ENCODE measurements at regions not wholly inside any gene's neighbourhood (a gene's known extent, or its start where the extent isn't known, plus 50 kb on each side); places are given as distances from the start of the nearest gene placed in this dataset.
"Not testable (repeated sequence)": the region's sequence is repeated elsewhere in the genome, so short reads cannot be mapped to it uniquely, and the experiment has no call there.

DNA sequence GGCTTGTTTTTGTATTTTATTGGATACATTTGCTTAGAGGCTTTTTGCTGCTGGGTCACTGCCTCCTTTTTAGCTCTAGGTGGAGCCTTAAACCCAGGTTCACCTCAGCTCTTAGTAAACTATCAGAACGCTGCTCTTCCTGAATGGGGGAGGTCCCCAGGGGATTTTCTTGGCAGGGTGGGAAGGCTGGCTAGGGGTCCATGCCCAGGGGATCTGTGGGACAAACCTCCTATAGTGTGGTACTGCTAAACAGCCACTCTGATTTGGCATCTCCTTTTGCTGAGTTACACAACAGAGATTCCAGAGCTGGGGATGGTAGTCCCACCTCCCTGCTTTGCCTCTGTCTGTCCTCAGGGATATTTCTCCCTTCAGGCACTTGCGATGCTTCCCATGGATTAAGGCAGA lies 204.9 kb downstream of the ZIC5 start:
- DNase-seq, result no peak

DNA sequence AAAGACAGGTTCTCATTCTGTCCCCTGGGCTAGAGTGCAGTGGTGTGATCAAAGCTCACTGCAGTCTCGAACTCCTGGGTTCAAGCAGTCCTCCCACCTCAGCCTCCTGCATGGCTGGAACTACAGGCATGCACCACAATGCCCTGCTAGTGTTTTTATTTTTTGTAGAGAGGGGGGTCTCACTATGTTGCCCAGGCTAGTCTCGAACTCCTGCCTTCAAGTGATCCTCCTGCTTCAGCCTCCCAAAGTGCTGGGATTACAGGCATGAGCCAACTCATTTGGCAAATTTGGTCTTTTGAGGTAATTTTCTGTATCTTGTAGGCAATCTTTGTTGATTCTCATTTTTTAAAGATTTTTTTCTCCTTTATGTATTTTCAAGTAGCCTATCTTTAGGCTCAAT lies 205.7 kb downstream of the ZIC5 start:
- no peak for DNase-seq

DNA sequence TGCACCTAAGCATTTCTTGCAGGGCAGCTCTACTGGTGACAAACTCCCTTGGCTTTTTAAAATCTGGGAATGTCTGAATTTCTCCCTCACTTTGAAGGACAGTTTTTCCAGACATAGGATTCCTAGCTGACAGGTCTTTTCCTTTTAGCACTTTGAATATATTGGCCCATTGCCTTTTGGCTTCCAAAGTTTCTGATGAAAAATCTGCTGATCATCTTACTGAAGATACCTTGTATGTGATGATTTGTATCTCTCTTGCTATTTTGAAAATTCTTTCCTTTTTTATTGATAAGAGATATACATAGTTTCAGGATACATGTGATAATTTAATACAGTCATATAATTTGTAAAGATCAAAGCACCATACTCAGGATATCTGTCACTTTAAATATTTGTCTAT lies 211.1 kb downstream of the ZIC5 start:
- no peak for DNase-seq

DNA sequence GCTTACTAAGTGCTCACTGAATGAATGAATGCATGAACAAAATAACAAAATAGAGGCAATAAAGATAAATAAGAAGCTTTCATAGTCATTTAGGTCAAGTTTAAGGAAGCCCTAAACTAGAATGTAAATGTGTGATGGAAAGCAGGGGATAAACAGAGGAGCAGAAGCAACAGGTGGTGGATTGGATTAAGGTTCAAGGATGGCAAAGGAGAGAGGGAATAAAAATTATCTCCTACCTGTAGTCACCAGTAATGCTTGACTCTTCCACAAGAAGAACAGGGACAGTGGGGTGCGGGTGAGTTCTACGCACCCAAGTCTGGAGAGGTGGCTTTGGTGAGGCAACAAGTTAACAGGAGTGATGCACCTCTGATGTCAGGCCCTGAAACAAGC lies 212.4 kb downstream of the ZIC5 start:
- no peak for DNase-seq

DNA sequence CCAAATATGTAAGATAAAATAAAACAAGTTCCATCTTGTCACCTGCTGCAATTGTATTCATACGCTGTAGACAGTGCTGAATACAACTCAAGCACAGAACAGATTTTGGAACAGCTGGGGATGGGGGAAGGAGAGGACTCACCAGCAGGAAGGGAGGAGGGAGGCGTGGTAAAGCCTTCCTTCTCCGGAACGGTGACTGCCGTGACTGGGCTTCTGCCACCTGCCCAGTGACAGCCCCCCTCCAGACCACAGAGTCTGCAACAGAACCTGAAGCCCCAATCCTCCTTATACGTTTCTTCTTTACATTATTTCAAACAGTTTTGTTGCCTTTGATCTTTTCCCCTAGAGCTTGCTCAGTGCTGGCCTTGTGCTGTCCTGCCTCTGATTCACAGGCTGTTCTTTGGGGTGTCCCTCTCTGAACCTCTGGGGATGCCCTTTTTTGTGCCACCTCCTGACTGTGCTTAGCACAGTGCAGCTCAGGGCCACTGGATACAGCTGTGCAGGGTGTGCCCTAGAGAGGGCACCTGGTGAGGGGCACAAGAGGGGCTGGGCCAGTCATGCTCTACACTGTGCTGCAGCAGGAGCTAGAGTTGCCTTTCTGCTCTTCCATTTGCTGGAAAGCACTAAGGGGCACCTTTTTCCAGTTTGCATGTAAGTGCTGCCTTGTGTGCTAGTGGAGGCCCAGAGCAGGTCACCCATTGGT lies 213.0 kb downstream of the ZIC5 start:
- DNase-seq, result no peak

DNA sequence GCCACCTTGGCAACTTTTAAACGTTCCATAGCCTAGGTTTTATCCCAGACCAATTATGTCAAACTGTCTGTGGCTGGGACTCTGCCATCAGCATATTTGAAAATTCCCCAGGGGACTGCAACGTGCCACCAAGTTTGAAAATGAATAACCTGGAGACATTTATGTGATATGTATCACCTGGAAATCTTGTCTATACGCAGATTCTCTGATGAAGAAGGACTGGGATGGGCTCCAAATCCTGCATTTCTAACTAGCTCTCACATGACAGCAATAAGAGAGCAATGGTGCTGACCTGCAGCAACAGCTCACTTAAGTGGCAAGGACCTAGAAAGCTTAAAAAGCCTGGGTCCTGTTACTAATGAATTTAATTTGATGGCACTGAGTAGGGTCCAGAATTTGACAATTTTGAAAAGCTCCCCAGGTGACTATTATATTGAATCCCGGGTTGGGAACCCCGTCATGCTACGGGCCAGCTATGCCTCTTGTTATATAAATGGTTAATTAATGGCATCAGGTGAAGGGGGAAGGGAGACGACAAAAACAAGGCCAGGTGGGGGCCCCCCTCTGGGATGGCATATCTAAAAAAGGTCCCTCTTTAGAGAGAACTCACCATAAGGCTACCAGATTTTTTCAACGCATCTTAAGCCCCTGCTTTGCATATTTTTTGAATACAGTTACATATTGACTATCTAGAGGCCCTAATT lies 213.7 kb downstream of the ZIC5 start:
- no peak for DNase-seq

DNA sequence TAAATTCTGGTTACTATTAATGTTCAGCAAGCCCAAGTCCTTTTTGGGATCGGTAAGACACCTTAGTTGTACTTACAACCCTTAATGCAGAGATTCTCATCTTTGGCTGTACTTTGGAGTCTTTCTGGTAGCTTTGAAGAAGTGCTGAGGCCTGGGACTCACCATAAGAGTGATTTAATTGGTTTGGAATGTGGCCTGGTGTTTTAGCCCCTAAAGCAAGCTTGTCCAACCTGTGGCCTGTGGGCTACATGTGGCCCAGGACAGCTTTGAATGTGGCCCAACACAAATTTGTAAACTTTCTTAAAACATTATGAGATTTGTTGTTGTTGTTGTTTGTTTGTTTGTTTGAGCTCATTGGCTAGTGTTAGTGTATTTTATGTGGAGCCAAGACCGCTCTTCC lies 215.3 kb downstream of the ZIC5 start:
- DNase-seq, result no peak

DNA sequence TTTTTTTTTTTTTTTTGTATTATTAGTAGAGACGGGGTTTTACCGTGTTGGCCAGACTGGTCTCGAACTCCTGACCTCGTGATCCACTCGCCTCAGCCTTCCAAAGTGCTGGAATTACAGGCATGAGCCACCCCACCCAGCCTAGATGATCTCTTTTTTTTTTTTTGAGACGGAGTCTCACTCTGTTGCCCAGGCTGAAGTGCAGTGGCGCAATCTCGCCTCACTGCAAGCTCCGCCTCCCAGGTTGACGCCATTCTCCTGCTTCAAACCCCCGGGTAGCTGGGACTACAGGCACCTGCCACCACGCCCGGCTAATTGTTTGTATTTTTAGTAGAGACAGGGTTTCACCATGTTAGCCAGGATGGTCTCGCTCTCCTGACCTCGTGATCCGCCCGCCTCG lies 216.8 kb downstream of the ZIC5 start:
- DNase-seq, result not testable (repeated sequence)

DNA sequence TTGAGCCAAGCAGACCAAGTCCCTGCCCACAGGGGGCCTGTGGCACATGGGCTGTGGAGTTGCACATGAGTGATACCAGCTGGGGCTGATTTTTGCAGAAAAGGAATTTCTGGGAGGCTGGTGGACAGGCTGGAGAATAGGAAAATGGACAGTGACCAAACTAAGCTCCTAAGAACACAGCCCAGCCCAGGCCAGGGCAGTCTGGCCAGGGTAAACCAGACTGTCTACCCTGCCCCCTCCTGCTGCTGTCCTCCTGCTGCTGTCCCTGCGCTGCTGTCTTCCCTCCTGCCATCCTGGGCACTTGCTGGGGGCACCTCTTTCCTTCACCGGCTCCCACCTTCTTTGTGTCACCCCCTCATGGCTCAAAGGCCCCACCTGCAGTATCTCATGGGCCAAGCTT lies 219.2 kb downstream of the ZIC5 start:
- no peak for DNase-seq

DNA sequence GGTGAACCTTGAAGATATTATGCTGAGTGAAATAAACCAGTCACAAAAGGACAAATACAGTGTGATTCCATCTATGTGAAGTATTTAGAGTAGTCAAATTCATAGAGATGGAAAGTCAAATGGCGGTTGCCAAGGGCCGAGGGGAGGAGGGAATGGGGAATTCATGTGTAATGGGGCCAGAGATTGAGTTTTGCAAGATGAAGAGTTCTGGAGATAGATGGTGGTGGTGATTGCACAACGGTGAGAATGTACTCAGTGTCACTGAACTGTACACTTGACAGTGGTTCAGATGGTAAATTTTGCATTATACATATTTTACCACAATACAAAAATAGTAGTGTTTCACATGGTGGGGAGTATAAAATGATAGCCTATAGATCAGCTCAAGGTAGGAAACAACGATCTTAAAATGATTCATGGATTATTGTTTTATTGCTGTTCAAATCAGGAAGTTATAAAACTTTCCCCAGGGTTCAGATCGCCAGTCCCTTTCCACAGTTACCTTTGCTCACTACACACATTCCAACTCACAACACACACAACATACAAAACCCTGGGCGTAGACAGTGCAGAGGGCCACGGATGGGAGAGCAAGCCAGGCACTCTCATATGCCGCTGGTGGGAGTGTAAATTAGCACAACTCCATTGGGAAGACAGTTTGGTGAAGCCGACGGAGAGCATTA lies 219.9 kb downstream of the ZIC5 start:
- DNase-seq, result no peak

DNA sequence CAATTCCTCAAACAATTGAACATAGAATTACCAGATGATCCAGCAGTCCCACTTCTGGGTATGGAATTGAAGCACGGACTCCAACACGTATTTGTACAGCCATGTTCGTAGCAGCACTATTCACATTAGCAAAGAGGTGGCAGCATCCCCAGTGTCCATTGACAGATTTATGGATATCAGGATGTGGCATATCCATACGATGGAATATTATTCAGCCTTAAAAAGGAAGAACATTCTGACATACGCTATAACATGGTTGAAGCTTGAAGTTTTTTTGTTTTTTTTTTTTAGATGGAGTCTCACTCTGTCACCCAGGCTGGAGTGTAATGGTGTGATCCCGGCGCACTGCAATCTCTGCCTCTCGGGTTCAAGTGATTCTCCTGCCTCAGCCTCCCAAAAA lies 220.6 kb downstream of the ZIC5 start:
- DNase-seq, result no peak

DNA sequence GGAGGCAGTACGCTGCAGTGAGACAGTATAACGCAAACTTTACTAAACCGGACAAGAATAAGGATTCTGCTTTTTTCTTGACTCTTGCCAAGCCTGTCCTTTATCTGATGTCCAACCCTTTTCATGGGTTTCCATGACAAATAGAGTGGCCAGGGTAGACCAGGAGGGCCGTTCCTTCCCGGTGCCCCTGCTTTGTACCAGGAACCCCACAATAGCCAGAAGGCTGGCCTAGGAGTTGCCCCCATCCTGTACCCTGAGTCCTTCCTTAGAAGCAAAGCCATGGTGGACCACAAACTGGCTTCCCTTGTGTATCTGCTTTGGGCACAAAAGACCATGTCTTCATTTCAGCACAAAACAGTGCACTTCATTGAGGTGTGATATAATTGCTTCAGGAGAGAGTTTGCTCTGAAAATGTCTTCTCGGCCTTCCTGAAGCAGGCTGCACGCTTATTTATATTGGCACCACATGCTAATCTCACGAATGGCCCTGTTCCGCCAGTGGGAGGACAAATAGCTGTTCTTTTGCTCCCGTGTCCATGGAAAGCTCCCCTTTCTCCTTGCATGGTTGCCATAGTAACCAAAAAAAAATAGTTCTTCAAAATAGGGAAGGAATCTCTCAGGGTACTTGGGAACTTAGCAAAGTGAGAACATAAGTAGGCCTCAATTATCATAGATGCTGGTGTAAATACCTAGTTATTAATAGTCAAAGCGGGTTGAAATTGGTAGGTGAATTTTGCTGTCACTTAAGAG lies 222.1 kb downstream of the ZIC5 start:
- DNase-seq, result no peak

DNA sequence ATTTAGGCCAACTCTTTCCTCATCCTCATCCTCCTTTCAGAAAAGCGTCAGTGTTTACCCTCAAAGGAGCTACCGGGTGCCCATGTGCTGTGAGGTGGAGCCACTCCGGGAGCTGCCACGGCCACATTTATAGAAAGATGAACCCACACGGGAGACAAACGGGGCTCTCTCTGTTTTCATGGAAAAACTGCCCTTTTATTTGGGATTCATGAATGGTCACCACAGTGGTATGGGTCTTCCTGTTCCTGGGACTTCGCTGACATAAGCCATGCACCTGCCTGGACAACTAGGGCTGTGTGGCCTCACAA lies 224.2 kb downstream of the ZIC5 start:
- no peak for DNase-seq

DNA sequence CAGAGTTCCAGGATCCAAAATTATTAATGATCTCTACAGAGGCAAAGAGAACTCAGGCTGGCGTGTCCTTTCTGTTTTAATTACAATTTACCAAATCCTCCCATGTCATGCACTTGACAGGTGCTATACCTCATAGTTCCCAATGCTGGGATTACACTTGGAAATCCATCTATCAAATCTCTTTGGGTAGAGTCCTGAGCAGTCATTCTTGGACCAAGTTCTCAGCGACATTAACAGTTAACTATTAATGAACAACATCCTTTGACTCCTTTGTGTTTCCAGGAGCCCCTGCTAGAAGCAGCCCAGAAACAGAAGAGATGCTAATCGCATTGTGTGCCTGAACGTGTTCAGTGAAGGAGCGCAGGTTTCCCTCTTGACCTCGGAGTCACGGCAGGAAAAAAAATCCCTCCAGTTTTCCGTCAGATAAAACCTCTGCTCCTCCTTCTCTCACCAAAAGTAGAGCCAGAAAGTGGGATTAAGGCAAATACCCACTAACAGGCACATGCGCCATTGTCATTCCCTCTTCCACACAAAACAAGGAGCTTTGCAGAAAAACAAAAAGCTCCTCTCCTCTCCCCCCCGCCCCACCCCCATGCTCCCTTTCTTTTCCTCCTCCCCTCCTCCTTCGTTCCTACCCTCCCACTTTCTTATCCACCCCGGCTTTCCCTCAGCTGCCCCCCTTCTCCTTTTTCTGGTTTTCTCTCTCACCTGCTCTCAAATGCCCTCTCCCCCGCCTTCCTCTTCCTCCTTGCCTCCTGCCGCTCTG lies 224.7 kb downstream of the ZIC5 start:
- DNase-seq, result no peak

DNA sequence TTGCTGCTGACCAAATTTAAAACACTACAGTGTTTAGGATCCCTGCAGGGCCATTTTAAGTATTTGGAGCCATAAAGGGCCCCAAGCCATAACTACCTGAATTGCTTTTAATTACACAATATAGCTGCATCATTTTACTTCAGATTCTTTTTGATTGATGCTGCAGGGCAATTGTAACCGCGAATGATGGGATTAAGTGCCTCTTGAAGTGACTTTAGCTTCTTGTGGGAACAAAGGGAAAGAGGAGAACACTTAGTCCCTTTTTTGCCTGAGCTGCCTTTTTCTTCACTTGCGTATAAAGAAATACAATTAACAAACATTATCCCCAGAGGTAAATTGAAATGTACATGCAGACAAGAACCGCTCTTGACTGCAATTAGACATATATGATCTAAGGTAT lies 228.5 kb downstream of the ZIC5 start:
- no peak for DNase-seq

DNA sequence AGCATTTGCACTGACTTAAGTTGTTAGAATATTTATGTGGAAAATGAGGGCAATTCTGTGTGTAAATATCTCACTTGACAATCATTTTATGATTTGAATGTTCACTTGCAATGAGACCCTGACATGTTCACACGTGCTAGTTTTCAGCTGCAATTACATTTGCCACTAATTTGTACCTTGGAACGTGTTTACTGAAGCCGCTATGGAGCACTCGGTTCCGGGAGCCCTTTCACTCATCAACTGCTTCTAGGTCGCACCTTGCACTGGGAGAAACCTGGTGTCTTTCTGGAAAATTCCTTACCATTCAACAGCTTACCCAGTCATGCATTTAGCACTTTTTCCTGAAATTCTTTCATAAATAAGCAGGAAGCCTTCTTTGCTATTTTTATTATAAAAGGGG lies 229.6 kb downstream of the ZIC5 start:
- DNase-seq, result no peak

DNA sequence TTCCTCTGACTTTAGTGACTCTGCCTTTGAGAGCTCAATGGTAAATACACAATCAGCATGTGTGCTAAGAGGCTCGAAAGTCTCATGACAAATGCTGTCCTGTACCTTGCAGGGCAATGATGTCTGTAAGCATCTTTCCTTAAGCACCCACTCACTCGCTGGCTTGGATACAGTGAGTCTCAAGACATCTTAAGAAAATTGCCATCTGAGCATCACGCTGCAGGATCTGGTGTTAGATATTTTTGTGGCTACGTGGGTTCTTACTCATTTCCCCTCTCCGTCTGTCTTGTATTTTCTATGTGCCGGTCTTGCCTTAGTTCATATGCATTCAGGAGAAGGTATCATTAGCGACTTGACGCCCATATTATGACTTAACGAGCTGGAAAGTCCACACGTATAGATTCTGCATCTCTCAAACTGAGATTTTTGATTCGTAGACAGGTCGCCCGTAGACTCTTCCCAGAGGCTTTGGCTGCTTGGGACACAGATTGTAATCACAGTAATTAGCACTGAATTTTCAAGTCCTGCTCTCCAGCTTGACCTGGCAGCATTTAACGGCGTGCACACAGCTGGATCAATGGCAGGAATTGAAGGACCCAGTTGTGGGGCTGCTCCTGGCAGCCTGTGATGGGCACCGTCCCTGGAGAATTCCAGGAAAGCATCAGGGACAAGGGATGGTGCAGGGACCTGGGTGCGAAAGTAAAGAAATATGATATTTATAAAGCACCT lies 231.2 kb downstream of the ZIC5 start:
- DNase-seq, result no peak

DNA sequence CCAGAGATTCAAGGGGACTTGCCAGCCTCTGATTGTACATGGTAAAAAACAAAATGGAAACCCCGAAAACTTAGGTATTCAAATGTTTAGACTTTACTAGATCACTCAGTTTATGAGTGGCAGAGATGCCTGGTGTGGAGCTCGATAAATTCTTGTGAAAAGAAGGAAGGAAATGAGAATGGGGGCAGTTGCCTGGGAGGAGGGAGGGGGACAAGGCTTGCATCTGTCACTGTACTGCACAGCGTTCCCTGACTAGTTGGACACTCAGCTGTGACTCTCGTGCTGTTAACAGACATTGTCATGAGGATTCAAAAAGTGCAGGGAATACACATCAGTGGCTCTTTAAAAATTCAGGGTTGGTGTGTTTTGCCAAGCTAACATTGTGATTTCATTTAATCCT lies 232.9 kb downstream of the ZIC5 start:
- no peak for DNase-seq

DNA sequence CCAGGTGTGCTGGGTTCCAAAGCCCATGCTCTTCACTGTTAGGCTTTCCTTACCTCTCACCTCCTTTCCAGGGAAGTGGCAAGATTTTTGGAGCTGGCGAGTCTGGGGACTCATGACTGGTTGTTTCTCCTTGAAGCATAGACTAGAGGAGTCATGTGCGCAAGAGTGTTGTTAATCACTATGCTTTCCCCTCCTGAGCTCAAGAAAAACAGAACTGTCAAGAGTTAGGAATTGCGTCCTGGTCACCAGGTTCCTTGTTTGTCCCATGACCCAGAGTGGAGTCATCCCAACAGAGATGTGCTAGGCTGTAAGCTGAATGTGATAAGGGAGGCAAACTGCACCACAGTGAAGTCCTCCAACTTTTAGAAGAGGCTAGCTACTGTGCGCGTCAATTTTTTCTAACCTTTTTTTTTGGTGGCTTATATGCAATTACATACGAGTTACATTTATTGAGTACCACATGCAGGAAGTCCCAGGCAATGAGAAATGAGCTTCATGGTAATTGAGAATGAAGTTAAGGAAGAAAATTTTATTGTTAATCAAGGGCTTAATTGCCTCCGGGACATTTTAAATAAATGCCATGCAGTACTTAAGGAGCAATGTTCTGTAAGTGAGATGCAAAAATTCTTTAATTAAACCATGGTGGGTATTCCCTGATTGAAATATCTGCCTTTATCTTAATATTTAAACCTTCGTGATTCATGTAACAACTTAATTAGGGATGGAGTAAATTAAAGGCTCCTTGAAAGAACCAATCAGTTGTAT lies 233.9 kb downstream of the ZIC5 start:
- DNase-seq, result no peak

DNA sequence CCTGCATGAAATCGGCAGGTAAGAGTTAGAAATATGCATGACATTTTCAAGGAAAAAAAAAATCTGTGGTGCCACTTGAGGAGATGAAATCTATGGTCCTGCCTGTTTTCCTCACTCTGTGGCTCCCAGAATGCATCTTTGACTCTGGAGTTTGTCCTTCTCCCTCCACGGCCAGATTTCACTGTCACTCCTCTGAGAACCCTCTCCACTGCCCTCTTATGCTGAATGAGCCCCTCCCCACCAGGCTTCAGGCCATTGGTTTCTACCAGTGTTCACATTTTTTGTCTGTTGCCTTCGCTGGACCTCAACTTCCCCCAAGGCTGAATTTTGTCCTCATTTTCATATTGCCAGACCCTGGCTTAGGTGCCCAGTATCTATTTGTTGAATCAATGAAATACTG lies 235.0 kb downstream of the ZIC5 start:
- DNase-seq, result no peak

DNA sequence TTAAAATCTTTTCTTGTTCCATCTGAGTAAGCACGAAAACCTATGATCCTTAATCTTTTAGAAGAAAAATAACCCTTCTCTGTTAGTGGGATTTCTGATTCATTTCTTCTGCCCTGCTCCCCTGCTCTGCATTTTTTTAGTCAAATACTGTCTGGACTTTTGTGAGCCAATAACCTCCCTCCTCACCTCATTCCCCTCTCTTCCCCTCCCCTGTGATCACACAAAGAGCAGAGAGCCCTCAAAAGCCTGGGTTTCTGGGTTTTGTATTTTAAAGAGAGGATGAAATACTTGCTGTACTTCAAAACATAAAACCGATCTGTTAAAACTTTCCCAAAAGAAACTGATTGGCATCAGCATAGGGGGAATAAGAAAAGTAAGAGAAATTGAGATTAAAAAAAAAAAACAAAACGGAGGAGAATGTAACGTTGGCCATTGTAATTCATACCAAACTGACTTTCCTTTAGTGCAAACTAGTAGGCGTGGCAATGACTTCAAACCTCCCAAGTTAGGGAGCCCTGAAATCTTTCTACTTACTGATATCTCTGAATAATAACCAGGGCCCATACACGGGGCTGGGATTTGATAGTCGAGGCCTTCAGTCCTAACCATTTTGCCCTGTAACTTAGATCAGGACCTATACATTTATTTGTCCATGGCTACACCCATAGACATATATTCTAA lies 232.9 kb downstream of the TM9SF2 start:
- DNase-seq, result no peak

All from activated CD4-positive, alpha-beta T cell treated with anti-CD3 and anti-CD28 coated beads, Interleukin-2, Interleukin-6, amounts not matched to agents 100 ng/mL and 50 ng/mL, durations not matched to agents 16 hours and 8 hours (primary cell).